Left ventricle myocardium inferior (tissue), 1 donor: ENCODE measurements at regions not wholly inside any gene's neighbourhood (a gene's known extent, or its start where the extent isn't known, plus 50 kb on each side); places are given as distances from the start of the nearest gene placed in this dataset.

ENCODE experiments used
- DNase-seq: peaks from one replicate; pipeline ENCODE4 v3.0.0-alpha.2; 2020
- H3K27ac ChIP-seq: fragments of 200-600 bp; replicated peaks from 2 replicates; pipeline ENCODE4 v1.8.0; 2021
- H3K27me3 ChIP-seq: fragments of 200-600 bp; 2 replicates; pipeline ENCODE4 v1.8.0; 2021; ENCODE audit warnings: low read depth
- H3K36me3 ChIP-seq: fragments of 200-600 bp; 2 replicates; pipeline ENCODE4 v1.8.0; 2021
- H3K4me1 ChIP-seq: fragments of 200-600 bp; 2 replicates; pipeline ENCODE4 v1.8.0; 2021
- H3K4me3 ChIP-seq: fragments of 200-600 bp; 2 replicates; pipeline ENCODE4 v1.8.0; 2021; ENCODE audit warnings: mild to moderate bottlenecking, moderate library complexity
- H3K9me3 ChIP-seq: fragments of 200-600 bp; replicated peaks from 2 replicates; pipeline ENCODE4 v1.8.0; 2021
- CTCF ChIP-seq: fragments of 200-600 bp; IDR thresholded peaks from 2 replicates; pipeline ENCODE4 v1.8.0; 2021; ENCODE audit warnings: antibody characterized with exemption, mild to moderate bottlenecking, borderline replicate concordance
- intact Hi-C: fragments of 100-400 bp; cut with micrococcal nuclease; formaldehyde crosslinking; loops from one replicate; pipeline ENCODE4 v1.11.0; 2022
- donor health status: DM: no; HTN: yes; CAD: no; lungs with severe emphysema.

GRCh38 chr7:155872678-155873369, 60.6 kb upstream of the SHH start:
- no peak for DNase-seq
- Histone ChIP-seq H3K9me3 (peaks cover 3% of the 10 kb centered on the region), H3K36me3 (no peaks in the 10 kb centered on the region), H3K4me3 (no peak overlapping the region), H3K27me3 (peaks cover 49% of the 10 kb centered on the region), H3K27ac (no peak overlapping the region), H3K4me1 (no peaks in the 10 kb centered on the region)
- intact Hi-C loops: no loop called here
- no peak for TF ChIP-seq CTCF

- Histone ChIP-seq H3K4me1 (no peaks in the 10 kb centered on the region), H3K9me3 (peaks cover 3% of the 10 kb centered on the region), H3K4me3 (no peak overlapping the region), H3K36me3 (no peaks in the 10 kb centered on the region), H3K27me3 (peaks cover 63% of the 10 kb centered on the region), H3K27ac (no peak overlapping the region)
- DNase-seq: no peak
- no peak for TF ChIP-seq CTCF
- intact Hi-C loops: no loop called here
Measured at GRCh38 chr7:155871211-155871610, 58.9 kb upstream of the SHH start.

- no peak for DNase-seq
Measured at GRCh38 chr7:155870334-155871180, 58.3 kb upstream of the SHH start.

GRCh38 chr7:155869784-155870076, 57.5 kb upstream of the SHH start:
- Histone ChIP-seq H3K27me3 (peaks cover 67% of the 10 kb centered on the region), H3K9me3 (peaks cover 3% of the 10 kb centered on the region), H3K36me3 (no peaks in the 10 kb centered on the region), H3K4me1 (no peaks in the 10 kb centered on the region), H3K27ac (no peak overlapping the region), H3K4me3 (no peak overlapping the region)
- intact Hi-C loops: no loop called here
- DNase-seq: no peak
- TF ChIP-seq CTCF: no peak

More at GRCh38 chr7:155870334-155871180, 58.3 kb upstream of the SHH start:
- TF ChIP-seq CTCF: no peak
- intact Hi-C loops: no loop called here
- H3K27ac ChIP-seq: no peak overlapping the region
- H3K4me3 ChIP-seq: no peak overlapping the region
- H3K36me3 ChIP-seq: no peaks in the 10 kb centered on the region
- no peaks in the 10 kb centered on the region for H3K4me1 ChIP-seq
- peaks cover 3% of the 10 kb centered on the region for H3K9me3 ChIP-seq
- H3K27me3 ChIP-seq: peaks cover 67% of the 10 kb centered on the region

DNA sequence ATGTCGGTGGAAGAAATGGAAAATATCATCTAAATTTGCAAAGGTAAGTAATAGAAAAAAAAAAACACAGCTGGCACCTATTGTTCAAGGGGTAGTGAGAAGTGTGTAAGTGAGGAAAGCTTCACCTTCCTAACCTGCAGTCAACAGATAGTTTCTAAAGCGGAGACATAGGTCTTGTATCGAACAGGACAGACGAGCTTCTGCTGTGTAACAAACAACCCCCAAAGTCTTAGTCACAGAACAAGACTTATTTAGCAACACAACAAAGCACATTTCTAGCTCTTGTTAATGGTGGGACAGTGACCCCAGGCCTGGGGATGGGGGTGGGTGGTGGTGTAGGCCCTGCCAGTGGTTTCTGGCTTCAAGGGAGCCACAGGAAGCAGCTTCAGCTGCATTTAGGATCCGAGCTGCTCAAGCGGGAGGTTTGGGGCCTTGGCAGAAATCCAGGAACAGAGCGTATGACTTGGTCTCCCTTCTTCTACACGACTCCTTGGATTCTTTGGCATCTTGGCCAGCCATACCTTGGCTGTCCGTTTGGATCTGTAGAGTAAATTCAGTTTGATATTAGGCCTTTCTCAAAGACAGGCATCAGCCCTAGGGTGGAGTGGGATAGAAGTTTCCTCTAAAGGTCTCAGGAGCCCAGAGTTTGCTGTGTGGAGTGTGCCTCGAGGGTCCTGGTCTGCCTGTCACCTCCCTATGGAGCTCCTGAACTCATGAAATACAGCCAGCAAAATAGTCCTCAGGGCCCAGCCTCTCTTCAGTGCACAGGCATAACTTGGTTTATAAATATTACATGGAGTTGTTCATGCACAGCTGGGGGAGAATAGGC, 56.9 kb upstream of the SHH start:
- Histone ChIP-seq H3K9me3 (peaks cover 3% of the 10 kb centered on the region), H3K27me3 (peaks cover 67% of the 10 kb centered on the region)

More for the DNA sequence above, 56.9 kb upstream of the SHH start:
- no peak for TF ChIP-seq CTCF
- intact Hi-C loops: no loop called here
- Histone ChIP-seq H3K27ac (no peak overlapping the region), H3K4me1 (no peaks in the 10 kb centered on the region), H3K4me3 (no peak overlapping the region), H3K36me3 (no peaks in the 10 kb centered on the region)
- no peak for DNase-seq
